Trophoblast cell (in vitro differentiated cells and primary cell): ENCODE measurements at regions not wholly inside any gene's neighbourhood (a gene's known extent, or its start where the extent isn't known, plus 50 kb on each side); places are given as distances from the start of the nearest gene placed in this dataset.

Experiments used
- DNase-seq, 2 donors: peaks; one replicate each; pipeline ENCODE4 v3.0.0-alpha.2; 2016
- H2AFZ ChIP-seq: 2 replicates; pipeline ENCODE4 v1.6.1; 2013; ENCODE audit warnings: low read length, moderate library complexity, mild to moderate bottlenecking; ENCODE audit not compliant: insufficient read depth, poor library complexity
- H2AK5ac ChIP-seq: 2 replicates; pipeline ENCODE4 v1.6.1; 2013; ENCODE audit warnings: mild to moderate bottlenecking, low read length
- H2BK120ac ChIP-seq: 2 replicates; pipeline ENCODE4 v1.6.1; 2013; ENCODE audit warnings: low read length, mild to moderate bottlenecking, moderate library complexity; ENCODE audit not compliant: insufficient read depth, poor library complexity
- H2BK12ac ChIP-seq: 2 replicates; pipeline ENCODE4 v1.6.1; 2013; ENCODE audit warnings: mild to moderate bottlenecking, low read length, moderate library complexity
- H2BK5ac ChIP-seq: 2 replicates; pipeline ENCODE4 v1.6.1; 2013; ENCODE audit warnings: low read length, low read depth, moderate library complexity, mild to moderate bottlenecking; ENCODE audit not compliant: poor library complexity
- H3K14ac ChIP-seq: 2 replicates; pipeline ENCODE4 v1.6.1; 2013; ENCODE audit warnings: mild to moderate bottlenecking, low read length
- H3K18ac ChIP-seq: 2 replicates; pipeline ENCODE4 v1.6.1; 2013; ENCODE audit warnings: mild to moderate bottlenecking, low read length
- H3K23ac ChIP-seq: 2 replicates; pipeline ENCODE4 v1.6.1; 2013; ENCODE audit warnings: low read length
- H3K27ac ChIP-seq: 2 replicates; pipeline ENCODE4 v1.5.1; 2013; ENCODE audit warnings: low read depth, mild to moderate bottlenecking, inconsistent platforms, low read length, moderate library complexity
- H3K27me3 ChIP-seq: 2 replicates; pipeline ENCODE4 v1.6.1; 2013; ENCODE audit warnings: inconsistent platforms, mild to moderate bottlenecking, low read length, moderate library complexity; ENCODE audit not compliant: insufficient read depth
- H3K36me3 ChIP-seq, 2 experiments: 1 replicate in 1 of 2; 2 replicates in 1 of 2; pipeline ENCODE4 v1.6.1; 2013; ENCODE audit warnings: low read length in 2 of 2, mild to moderate bottlenecking in 2 of 2, moderate library complexity in 1 of 2; ENCODE audit not compliant: insufficient read depth in 2 of 2, control insufficient read depth in 1 of 2
- H3K4ac ChIP-seq: 2 replicates; pipeline ENCODE4 v1.6.1; 2013; ENCODE audit warnings: low read depth, mild to moderate bottlenecking, low read length, moderate library complexity
- H3K4me1 ChIP-seq, 2 experiments: 1 replicate in 1 of 2; 2 replicates in 1 of 2; pipeline ENCODE4 v1.6.1; 2013; ENCODE audit warnings: low read length in 2 of 2, mild to moderate bottlenecking in 2 of 2, moderate library complexity in 1 of 2; ENCODE audit not compliant: insufficient read depth in 2 of 2, control insufficient read depth in 1 of 2
- H3K4me2 ChIP-seq: 2 replicates; pipeline ENCODE4 v1.6.1; 2013; ENCODE audit warnings: inconsistent platforms, mild to moderate bottlenecking, low read length, moderate library complexity
- H3K4me3 ChIP-seq: 2 replicates; pipeline ENCODE4 v1.5.1; 2013; ENCODE audit warnings: mild to moderate bottlenecking, low read depth, low read length, inconsistent platforms
- H3K79me1 ChIP-seq: one replicate; pipeline ENCODE4 v1.6.1; 2013; ENCODE audit warnings: low read length
- H3K79me2 ChIP-seq: 2 replicates; pipeline ENCODE4 v1.6.1; 2013; ENCODE audit warnings: low read length, mild to moderate bottlenecking; ENCODE audit not compliant: control insufficient read depth, insufficient read depth, poor library complexity
- H3K9ac ChIP-seq: 2 replicates; pipeline ENCODE4 v1.6.1; 2013; ENCODE audit warnings: mild to moderate bottlenecking, low read length
- H3K9me3 ChIP-seq: 2 replicates; pipeline ENCODE4 v1.6.1; 2013; ENCODE audit warnings: low read depth, mild to moderate bottlenecking, control low read depth, inconsistent platforms, low read length; ENCODE audit not compliant: insufficient read depth
- H4K12ac ChIP-seq: 2 replicates; pipeline ENCODE4 v1.6.1; 2013; ENCODE audit warnings: low read depth, mild to moderate bottlenecking, low read length, moderate library complexity
- H4K8ac ChIP-seq: 2 replicates; pipeline ENCODE4 v1.6.1; 2013; ENCODE audit warnings: low read depth, mild to moderate bottlenecking, low read length, moderate library complexity
- H4K91ac ChIP-seq: one replicate; pipeline ENCODE4 v1.6.1; 2013; ENCODE audit warnings: low read depth, mild to moderate bottlenecking, low read length, moderate library complexity
- WGBS: extraction: QIAGEN DNeasy Blood & Tissue Kit; methylation state at CpG from one replicate; pipeline ENCODE4 v1.1.7; 2013; ENCODE audit warnings: missing lambda C conversion rate; ENCODE audit not compliant: insufficient read length, insufficient coverage; ENCODE audit errors: extremely low coverage; 5-methylcytosine and 5-hydroxymethylcytosine counted together

GRCh38 chr2:16314691-16315457 lies 350.8 kb downstream of the CYRIA start:
- H3K18ac ChIP-seq: no peak overlapping the region
- WGBS: no CpG with 5 or more reads among the region's 8 CpGs

GRCh38 chr2:16314001-16314400 lies 351.6 kb downstream of the CYRIA start:
- H3K4ac ChIP-seq: no peak overlapping the region
- no peak overlapping the region for H2BK5ac ChIP-seq
- no peak overlapping the region for H2BK120ac ChIP-seq
- H3K9me3 ChIP-seq: no peaks in the 10 kb centered on the region
- H3K27ac ChIP-seq: no peak overlapping the region
- no peaks in the 10 kb centered on the region for H3K27me3 ChIP-seq
- H4K8ac ChIP-seq: no peak overlapping the region
- H3K36me3 ChIP-seq: no peaks in the 10 kb centered on the region
- H2BK12ac ChIP-seq: no peak overlapping the region
- no peak overlapping the region for H3K4me2 ChIP-seq
- no peak for DNase-seq
- H4K12ac ChIP-seq: no peak overlapping the region
- no CpG with 5 or more reads among the region's 1 CpG for WGBS
- no peak overlapping the region for H3K18ac ChIP-seq
- H3K4me1 ChIP-seq: peaks cover 13% of the 10 kb centered on the region in 2 experiments
- no peak overlapping the region for H2AK5ac ChIP-seq
- H2AFZ ChIP-seq: no peak overlapping the region
- H3K14ac ChIP-seq: no peak overlapping the region
- H3K4me3 ChIP-seq: no peak overlapping the region
- no peak overlapping the region for H3K23ac ChIP-seq
- peaks cover 1% of the 10 kb centered on the region for H3K79me2 ChIP-seq
- no peak overlapping the region for H3K9ac ChIP-seq
- H3K79me1 ChIP-seq: peaks cover 14% of the 10 kb centered on the region
- H4K91ac ChIP-seq: no peak overlapping the region

More at GRCh38 chr2:16314691-16315457, 350.8 kb downstream of the CYRIA start:
- peaks cover 19% of the 10 kb centered on the region for H3K79me1 ChIP-seq
- no peak overlapping the region for H3K23ac ChIP-seq
- H2BK5ac ChIP-seq: no peak overlapping the region
- H3K4me1 ChIP-seq: peaks cover 20% of the 10 kb centered on the region in 2 experiments
- H4K8ac ChIP-seq: no peak overlapping the region
- no peaks in the 10 kb centered on the region for H3K27me3 ChIP-seq
- no peaks in the 10 kb centered on the region for H3K9me3 ChIP-seq
- no peak overlapping the region for H3K9ac ChIP-seq
- DNase-seq: no peak
- H3K79me2 ChIP-seq: peaks cover 1% of the 10 kb centered on the region
- H2BK12ac ChIP-seq: no peak overlapping the region
- no peak overlapping the region for H2AK5ac ChIP-seq
- no peak overlapping the region for H4K91ac ChIP-seq
- no peak overlapping the region for H4K12ac ChIP-seq
- no peak overlapping the region for H3K4me3 ChIP-seq
- no peak overlapping the region for H2AFZ ChIP-seq
- no peak overlapping the region for H3K4ac ChIP-seq
- H3K4me2 ChIP-seq: no peak overlapping the region
- no peak overlapping the region for H2BK120ac ChIP-seq
- no peak overlapping the region for H3K27ac ChIP-seq
- no peak overlapping the region for H3K14ac ChIP-seq
- H3K36me3 ChIP-seq: no peaks in the 10 kb centered on the region

- Histone ChIP-seq H3K9ac (no peak overlapping the region), H3K4ac (no peak overlapping the region), H3K36me3 (no peaks in the 10 kb centered on the region), H2AK5ac (no peak overlapping the region), H2BK5ac (no peak overlapping the region), H3K27me3 (no peaks in the 10 kb centered on the region), H4K8ac (no peak overlapping the region), H3K27ac (no peak overlapping the region), H2BK12ac (no peak overlapping the region), H3K4me2 (no peak overlapping the region), H3K4me1 (peaks cover 9 to 10% of the 10 kb centered on the region in 2 experiments), H3K9me3 (no peaks in the 10 kb centered on the region), H3K23ac (no peak overlapping the region), H2AFZ (no peak overlapping the region), H3K79me2 (peaks cover 1% of the 10 kb centered on the region), H4K12ac (no peak overlapping the region), H3K4me3 (no peak overlapping the region), H3K14ac (no peak overlapping the region), H4K91ac (no peak overlapping the region), H3K18ac (no peak overlapping the region), H3K79me1 (peaks cover 10% of the 10 kb centered on the region), H2BK120ac (no peak overlapping the region)
- no peak for DNase-seq
- WGBS: no CpG with 5 or more reads among the region's 9 CpGs
These were observed 352.2 kb downstream of the CYRIA start for GRCh38 chr2:16313235-16313975.

- H3K79me1 ChIP-seq: peaks cover 5% of the 10 kb centered on the region
- no peak overlapping the region for H3K9ac ChIP-seq
- H3K79me2 ChIP-seq: peaks cover 1% of the 10 kb centered on the region
- no peak overlapping the region for H2BK5ac ChIP-seq
- H4K8ac ChIP-seq: no peak overlapping the region
- no peak overlapping the region for H3K14ac ChIP-seq
- H2BK12ac ChIP-seq: no peak overlapping the region
- no CpG with 5 or more reads among the region's 2 CpGs for WGBS
- no peak overlapping the region for H2AFZ ChIP-seq
- H3K27ac ChIP-seq: no peak overlapping the region
- H3K4me1 ChIP-seq: peaks cover 3% of the 10 kb centered on the region in 2 experiments
- no peak overlapping the region for H3K4ac ChIP-seq
- no peak overlapping the region for H3K4me2 ChIP-seq
- no peak overlapping the region for H2AK5ac ChIP-seq
- no peak overlapping the region for H2BK120ac ChIP-seq
- no peak overlapping the region for H3K23ac ChIP-seq
- H3K18ac ChIP-seq: no peak overlapping the region
- H4K91ac ChIP-seq: no peak overlapping the region
- H3K9me3 ChIP-seq: no peaks in the 10 kb centered on the region
- no peak overlapping the region for H4K12ac ChIP-seq
- no peaks in the 10 kb centered on the region for H3K27me3 ChIP-seq
- DNase-seq: no peak
- H3K36me3 ChIP-seq: no peaks in the 10 kb centered on the region
- no peak overlapping the region for H3K4me3 ChIP-seq
These were observed 352.9 kb downstream of the CYRIA start for GRCh38 chr2:16312771-16313170.
